DMS114 treated with DMSO at 0.1 percent for 48 hours (cell line): ENCODE measurements at regions not wholly inside any gene's neighbourhood (a gene's known extent, or its start where the extent isn't known, plus 50 kb on each side); places are given as distances from the start of the nearest gene placed in this dataset.

Experiments
- DNase-seq: peaks from one replicate; lab custom pipeline; 2025; ENCODE audit not compliant: unreplicated experiment; lab: John Stamatoyannopoulos, UW

GRCh38 chr1:199383793-199384192, 643.7 kb upstream of the NR5A2 start:
- DNase-seq: no peak

- DNase-seq: no peak
Observed at GRCh38 chr1:199394856-199395255, 632.7 kb upstream of the NR5A2 start.

GRCh38 chr1:199396456-199396855, 631.1 kb upstream of the NR5A2 start:
- no peak for DNase-seq

- no peak for DNase-seq
Observed at GRCh38 chr1:199399996-199400724, 627.4 kb upstream of the NR5A2 start.

- DNase-seq: no peak
Observed at GRCh38 chr1:199403531-199404116, 623.9 kb upstream of the NR5A2 start.

GRCh38 chr1:199404191-199404590, 623.3 kb upstream of the NR5A2 start:
- DNase-seq: no peak

GRCh38 chr1:199404976-199405375, 622.5 kb upstream of the NR5A2 start:
- no peak for DNase-seq

GRCh38 chr1:199405634-199406196, 621.8 kb upstream of the NR5A2 start:
- DNase-seq: no peak

GRCh38 chr1:199410462-199410861, 617.0 kb upstream of the NR5A2 start:
- no peak for DNase-seq

- no peak for DNase-seq
Observed at GRCh38 chr1:199411506-199411905, 616.0 kb upstream of the NR5A2 start.

GRCh38 chr1:199422206-199422605, 605.3 kb upstream of the NR5A2 start:
- DNase-seq: no peak

- no peak for DNase-seq
Observed at GRCh38 chr1:199447906-199448305, 579.6 kb upstream of the NR5A2 start.

GRCh38 chr1:199448646-199449045, 578.9 kb upstream of the NR5A2 start:
- no peak for DNase-seq

GRCh38 chr1:199449221-199449620, 578.3 kb upstream of the NR5A2 start:
- no peak for DNase-seq

GRCh38 chr1:199449681-199450080, 577.8 kb upstream of the NR5A2 start:
- DNase-seq: no peak

GRCh38 chr1:199452627-199453026, 574.9 kb upstream of the NR5A2 start:
- no peak for DNase-seq

GRCh38 chr1:199453723-199454122, 573.8 kb upstream of the NR5A2 start:
- no peak for DNase-seq

GRCh38 chr1:199460933-199461332, 566.6 kb upstream of the NR5A2 start:
- no peak for DNase-seq

GRCh38 chr1:199463521-199464127, 563.9 kb upstream of the NR5A2 start:
- DNase-seq: peak; percentile 3

GRCh38 chr1:199466961-199467360, 560.5 kb upstream of the NR5A2 start:
- no peak for DNase-seq

GRCh38 chr1:199472018-199472417, 555.5 kb upstream of the NR5A2 start:
- no peak for DNase-seq

GRCh38 chr1:199472978-199473377, 554.5 kb upstream of the NR5A2 start:
- DNase-seq: no peak
